AG04449 (cell line): ENCODE measurements at regions not wholly inside any gene's neighbourhood (a gene's known extent, or its start where the extent isn't known, plus 50 kb on each side); places are given as distances from the start of the nearest gene placed in this dataset.

Source experiments
- CTCF ChIA-PET: fragments of 350-600 bp; formaldehyde crosslinking; extraction: SDS; loops from one replicate; lab custom pipeline; 2021; ENCODE audit warnings: antibody characterized with exemption; lab: Yijun Ruan, JAX
- POLR2A ChIA-PET: fragments of 400-600, 350-600 bp; formaldehyde crosslinking; extraction: SDS; loops from one replicate; lab custom pipeline; 2020; ENCODE audit warnings: antibody characterized with exemption, inconsistent platforms; lab: Yijun Ruan, JAX
- DNase-seq: peaks from one replicate; pipeline ENCODE4 v3.0.0-alpha.2; 2010; ENCODE audit warnings: low read depth, low spot score
- H3K4me3 ChIP-seq: 2 replicates; pipeline ENCODE4 v1.5.1; 2011; ENCODE audit warnings: low read depth, mild to moderate bottlenecking, control low read depth, low read length
- TF ChIP-seq, protein P1 (sequence below): IDR thresholded peaks from one replicate; pipeline ENCODE4 v1.5.1; 2011; ENCODE audit warnings: mild to moderate bottlenecking, moderate library complexity, low read length, control low read depth, inconsistent platforms; ENCODE audit not compliant: insufficient read depth; ENCODE audit errors: missing control alignments

DNA sequence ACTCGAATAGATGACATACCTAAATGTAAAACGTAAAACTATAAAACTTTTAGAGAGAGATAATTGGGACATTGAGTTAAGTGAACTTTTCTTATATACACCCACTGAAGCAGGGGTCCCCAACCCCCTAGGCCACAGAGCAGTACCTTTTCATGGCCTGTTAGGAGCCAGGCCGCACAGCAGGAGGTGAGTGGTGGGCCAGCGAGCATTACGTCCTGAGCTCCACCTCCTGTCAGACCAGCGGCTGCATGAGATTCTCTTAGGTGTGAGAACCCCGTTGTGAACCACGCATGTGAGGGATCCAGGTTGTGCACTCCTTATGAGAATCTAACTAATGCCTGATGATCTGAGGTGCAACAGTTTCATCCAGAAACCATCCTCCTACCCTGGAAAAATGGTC is 114.8 kb downstream of the HMX1 start:
- ChIA-PET CTCF (no interaction called here), POLR2A (no interaction called here)
- DNase-seq = no peak
- H3K4me3 ChIP-seq = no peak overlapping the region
- TF ChIP-seq, protein P1, sequence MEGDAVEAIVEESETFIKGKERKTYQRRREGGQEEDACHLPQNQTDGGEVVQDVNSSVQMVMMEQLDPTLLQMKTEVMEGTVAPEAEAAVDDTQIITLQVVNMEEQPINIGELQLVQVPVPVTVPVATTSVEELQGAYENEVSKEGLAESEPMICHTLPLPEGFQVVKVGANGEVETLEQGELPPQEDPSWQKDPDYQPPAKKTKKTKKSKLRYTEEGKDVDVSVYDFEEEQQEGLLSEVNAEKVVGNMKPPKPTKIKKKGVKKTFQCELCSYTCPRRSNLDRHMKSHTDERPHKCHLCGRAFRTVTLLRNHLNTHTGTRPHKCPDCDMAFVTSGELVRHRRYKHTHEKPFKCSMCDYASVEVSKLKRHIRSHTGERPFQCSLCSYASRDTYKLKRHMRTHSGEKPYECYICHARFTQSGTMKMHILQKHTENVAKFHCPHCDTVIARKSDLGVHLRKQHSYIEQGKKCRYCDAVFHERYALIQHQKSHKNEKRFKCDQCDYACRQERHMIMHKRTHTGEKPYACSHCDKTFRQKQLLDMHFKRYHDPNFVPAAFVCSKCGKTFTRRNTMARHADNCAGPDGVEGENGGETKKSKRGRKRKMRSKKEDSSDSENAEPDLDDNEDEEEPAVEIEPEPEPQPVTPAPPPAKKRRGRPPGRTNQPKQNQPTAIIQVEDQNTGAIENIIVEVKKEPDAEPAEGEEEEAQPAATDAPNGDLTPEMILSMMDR = no peak

DNA sequence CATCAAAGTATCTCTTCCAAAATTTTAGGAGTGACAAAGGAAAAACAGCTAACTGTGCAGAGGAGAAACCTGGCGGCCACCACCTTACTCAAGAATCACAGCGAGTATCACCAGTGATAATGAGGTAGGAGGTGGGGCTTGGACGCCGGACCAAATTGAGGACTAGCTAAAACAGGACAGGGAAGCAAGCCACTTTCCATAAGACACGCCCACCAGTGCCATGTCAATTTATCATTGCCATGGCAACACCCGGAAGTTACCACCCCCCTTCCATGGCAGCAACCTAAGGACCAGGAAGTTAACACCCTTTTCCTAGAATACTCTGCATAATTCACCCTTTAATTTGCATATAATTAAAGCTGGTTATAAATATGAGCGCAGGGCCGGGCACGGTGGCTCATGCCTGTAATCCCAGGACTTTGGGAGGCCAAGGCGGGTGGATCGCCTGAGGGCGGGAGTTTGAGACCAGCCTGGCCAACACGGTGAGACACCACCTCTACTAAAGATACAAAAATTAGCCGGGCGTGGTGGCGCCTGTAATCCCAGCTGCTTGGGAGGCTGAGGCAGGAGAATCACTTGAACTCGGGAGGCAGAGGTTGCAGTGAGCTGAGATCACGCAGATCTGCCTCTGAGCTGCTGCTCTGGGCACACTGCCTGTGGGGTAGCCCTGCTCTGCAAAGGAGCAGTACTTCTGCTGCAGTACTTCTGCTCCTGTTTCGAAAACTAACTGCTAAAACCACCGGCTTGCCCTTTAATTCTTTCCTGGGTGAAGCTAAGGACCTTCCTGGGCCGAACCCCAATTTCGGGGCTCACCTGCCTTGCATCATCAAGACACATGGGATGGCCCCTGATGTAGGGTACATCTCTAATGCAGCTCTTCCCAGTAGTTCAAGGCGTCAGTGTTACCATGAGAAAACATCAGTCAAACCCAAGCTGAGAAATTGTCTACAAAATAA is 116.7 kb downstream of the HMX1 start:
- TF ChIP-seq, protein P1 = no peak
- no peak overlapping the region for H3K4me3 ChIP-seq
- ChIA-PET POLR2A (no interaction called here), CTCF (no interaction called here)
- no peak for DNase-seq

DNA sequence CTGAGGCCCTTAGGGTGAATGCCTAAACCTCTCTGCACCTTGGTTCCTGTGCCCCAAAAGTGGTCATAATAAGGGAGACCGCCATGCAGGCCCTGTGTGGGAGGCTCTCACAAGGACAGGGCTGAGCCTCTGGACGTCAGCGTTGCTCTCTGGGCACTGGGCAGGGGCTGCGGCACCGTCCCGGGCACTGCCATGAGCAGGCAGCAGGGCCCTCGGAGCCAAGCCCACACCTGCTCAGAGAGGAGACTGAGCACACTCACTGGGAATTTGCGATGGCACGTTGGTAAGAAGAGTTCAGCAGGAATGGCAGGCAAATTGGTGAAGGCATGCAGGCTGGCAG is 123.4 kb downstream of the HMX1 start:
- ChIA-PET CTCF (no interaction called here), POLR2A (no interaction called here)
- no peak for DNase-seq
- TF ChIP-seq, protein P1 = no peak
- no peak overlapping the region for H3K4me3 ChIP-seq

DNA sequence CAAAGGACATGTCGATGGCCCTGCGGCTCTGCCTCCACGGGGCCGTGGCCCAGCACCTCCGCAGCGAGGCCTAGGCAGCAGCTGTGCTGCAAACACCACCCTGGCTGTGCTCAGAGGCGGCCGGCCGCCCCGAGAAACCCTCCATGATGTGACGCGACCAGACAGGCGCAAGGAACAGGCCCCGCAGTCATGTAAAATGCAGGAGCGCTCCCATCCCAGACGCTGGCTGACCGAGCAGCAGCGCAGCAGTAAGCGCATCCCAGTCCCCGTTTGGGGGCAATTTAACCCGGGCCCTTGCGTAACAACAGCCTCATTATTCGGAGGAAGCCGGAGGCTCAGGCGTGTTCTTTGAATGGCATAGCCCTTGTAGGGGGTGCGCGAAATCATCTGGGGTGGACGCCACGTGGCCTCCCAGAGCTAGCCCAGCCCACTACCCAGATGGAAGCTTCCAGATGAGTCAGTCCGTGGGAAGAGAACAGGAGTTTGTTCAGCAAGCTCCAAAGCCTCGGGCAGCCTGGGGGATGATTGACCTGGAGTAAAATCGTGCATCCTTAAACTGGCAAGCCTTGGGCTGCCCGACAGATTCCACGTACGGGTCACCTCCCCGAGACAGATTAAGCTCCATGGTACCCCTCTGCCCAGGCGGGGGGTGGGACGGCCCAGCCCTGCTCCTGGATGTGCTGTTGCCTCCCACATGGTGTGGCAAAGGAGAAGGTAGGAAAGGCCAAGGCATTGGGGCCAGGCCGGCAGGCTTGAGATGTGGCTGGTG is 124.0 kb downstream of the HMX1 start:
- TF ChIP-seq, protein P1 = no peak
- ChIA-PET POLR2A (no interaction called here), CTCF (no interaction called here)
- DNase-seq = no peak
- no peak overlapping the region for H3K4me3 ChIP-seq

DNA sequence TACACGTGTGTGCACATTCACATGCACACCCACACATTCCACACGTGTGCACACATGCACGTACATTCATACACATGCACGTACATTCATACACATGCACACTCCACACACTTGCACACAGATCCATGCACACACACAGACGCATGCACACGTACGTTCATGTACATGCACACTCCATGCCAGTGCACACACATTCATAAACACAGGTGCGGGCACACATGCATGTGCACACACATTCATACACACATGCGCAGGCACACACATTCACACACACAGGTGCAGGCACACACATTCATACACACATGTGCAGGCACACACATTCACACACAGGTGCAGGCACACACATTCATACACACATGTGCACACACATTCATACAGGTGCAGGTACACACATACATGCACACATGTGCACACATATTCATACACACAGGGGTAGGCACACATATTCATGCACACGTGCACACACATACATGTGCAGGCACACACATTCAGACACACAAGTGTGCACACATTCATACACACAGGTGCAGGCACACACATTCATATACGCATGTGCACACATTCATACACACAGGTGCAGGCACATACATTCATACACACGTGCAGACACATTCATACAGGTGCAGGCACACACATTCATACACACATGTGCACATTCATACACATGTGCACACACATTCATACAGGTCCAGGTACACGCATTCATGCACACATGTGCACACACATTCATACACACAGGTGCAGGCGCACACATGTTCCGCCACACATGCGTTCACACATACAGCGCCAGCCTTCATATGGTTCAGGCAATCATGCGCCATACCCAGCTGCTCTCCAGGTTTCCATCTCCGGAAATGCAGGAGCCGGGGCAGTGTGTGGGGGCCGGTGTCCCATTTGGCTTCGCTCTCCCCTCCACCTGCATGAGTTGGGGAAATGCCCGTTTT is 124.8 kb downstream of the HMX1 start:
- TF ChIP-seq, protein P1 = no peak
- H3K4me3 ChIP-seq = no peak overlapping the region
- ChIA-PET POLR2A (no interaction called here), CTCF (no interaction called here)
- no peak for DNase-seq
